ENCODE measurements at regions not wholly inside any gene's neighbourhood (a gene's known extent, or its start where the extent isn't known, plus 50 kb on each side); places are given as distances from the start of the nearest gene placed in this dataset.

GRCh38 chr9:78599926-78600325 lies 303.0 kb downstream of the PSAT1 start:
- Mint-ChIP-seq H3K4me1 (ENCODE audit: low read depth) (no peaks in the 10 kb centered on the region), H3K27me3 (peaks cover 3% of the 10 kb centered on the region), H3K9me3 (peaks cover under 1% of the 10 kb centered on the region), H3K36me3 (ENCODE audit: low read depth) (no peaks in the 10 kb centered on the region), H3K4me3 (no peak overlapping the region), H3K27ac (no peak overlapping the region)
- no peak for DNase-seq

GRCh38 chr9:78601957-78602565 lies 305.1 kb downstream of the PSAT1 start:
- H3K27me3 Mint-ChIP-seq: peaks cover 3% of the 10 kb centered on the region
- peaks cover 2% of the 10 kb centered on the region for H3K9me3 Mint-ChIP-seq
- no peak overlapping the region for H3K4me3 Mint-ChIP-seq
- H3K4me1 Mint-ChIP-seq (ENCODE audit: low read depth): no peaks in the 10 kb centered on the region
- H3K36me3 Mint-ChIP-seq (ENCODE audit: low read depth): no peaks in the 10 kb centered on the region
- no peak for DNase-seq
- H3K27ac Mint-ChIP-seq: no peak overlapping the region

- no peak for DNase-seq
- no peak overlapping the region for H3K4me3 Mint-ChIP-seq
- H3K4me1 Mint-ChIP-seq (ENCODE audit: low read depth): no peaks in the 10 kb centered on the region
- H3K27me3 Mint-ChIP-seq: no peaks in the 10 kb centered on the region
- no peak overlapping the region for H3K27ac Mint-ChIP-seq
- H3K36me3 Mint-ChIP-seq (ENCODE audit: low read depth): no peaks in the 10 kb centered on the region
- peaks cover 2% of the 10 kb centered on the region for H3K9me3 Mint-ChIP-seq
Observed at GRCh38 chr9:78605041-78606000, 308.4 kb downstream of the PSAT1 start.

DNA sequence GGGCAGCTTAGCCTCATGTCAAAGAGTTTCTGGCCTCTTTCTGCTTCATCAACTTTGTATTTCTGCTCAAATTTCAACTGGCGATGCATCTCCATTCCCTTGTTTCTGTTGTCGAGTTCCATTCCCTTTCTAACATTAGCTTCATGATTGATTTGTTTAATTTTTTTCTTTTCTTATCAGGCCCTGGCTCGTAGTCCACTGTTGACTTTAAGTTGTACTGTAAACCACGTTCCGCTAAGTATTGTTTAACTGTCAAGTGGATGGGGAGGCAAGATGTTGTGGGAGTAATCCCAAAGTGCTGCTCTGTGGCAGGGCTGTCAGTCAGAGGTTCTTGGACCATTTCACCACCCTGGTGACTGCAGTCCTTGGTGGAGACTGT lies 309.1 kb downstream of the PSAT1 start:
- H3K27ac Mint-ChIP-seq: no peak overlapping the region
- DNase-seq: no peak
- no peak overlapping the region for H3K4me3 Mint-ChIP-seq
- peaks cover 2% of the 10 kb centered on the region for H3K9me3 Mint-ChIP-seq
- H3K27me3 Mint-ChIP-seq: no peaks in the 10 kb centered on the region
- no peaks in the 10 kb centered on the region for H3K4me1 Mint-ChIP-seq (ENCODE audit: low read depth)
- H3K36me3 Mint-ChIP-seq (ENCODE audit: low read depth): no peaks in the 10 kb centered on the region

DNA sequence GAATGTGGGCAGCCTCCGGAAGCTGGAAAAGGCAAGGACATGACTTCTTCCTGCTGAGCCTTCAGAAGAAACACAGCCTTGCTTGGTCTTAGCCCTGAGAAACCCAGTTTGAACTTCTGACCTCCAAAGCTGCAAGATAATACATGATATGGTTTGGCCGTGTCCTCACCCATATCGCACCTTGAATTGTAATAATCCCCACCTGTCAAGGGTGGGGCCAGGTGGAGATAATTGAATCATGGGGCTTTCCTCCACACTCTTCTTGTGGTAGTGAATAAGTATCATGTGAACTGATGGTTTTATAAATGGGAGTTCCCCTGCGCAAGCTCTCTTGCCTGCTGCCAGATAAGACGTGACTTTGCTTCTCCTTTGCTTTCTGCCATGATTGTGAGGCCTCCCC lies 310.9 kb downstream of the PSAT1 start:
- Mint-ChIP-seq H3K4me3 (no peak overlapping the region), H3K27me3 (no peaks in the 10 kb centered on the region), H3K4me1 (ENCODE audit: low read depth) (no peaks in the 10 kb centered on the region), H3K36me3 (ENCODE audit: low read depth) (no peaks in the 10 kb centered on the region), H3K9me3 (peaks cover 2% of the 10 kb centered on the region), H3K27ac (no peak overlapping the region)
- DNase-seq: no peak

- no peak overlapping the region for H3K4me3 Mint-ChIP-seq
- no peaks in the 10 kb centered on the region for H3K27me3 Mint-ChIP-seq
- no peaks in the 10 kb centered on the region for H3K36me3 Mint-ChIP-seq (ENCODE audit: low read depth)
- DNase-seq: no peak
- H3K27ac Mint-ChIP-seq: no peak overlapping the region
- H3K9me3 Mint-ChIP-seq: peaks cover 2% of the 10 kb centered on the region
- H3K4me1 Mint-ChIP-seq (ENCODE audit: low read depth): no peaks in the 10 kb centered on the region
Observed at GRCh38 chr9:78609450-78609849, 312.5 kb downstream of the PSAT1 start.

GRCh38 chr9:78612091-78612490 lies 315.2 kb downstream of the PSAT1 start:
- Mint-ChIP-seq H3K36me3 (ENCODE audit: low read depth) (no peaks in the 10 kb centered on the region), H3K4me3 (no peak overlapping the region), H3K9me3 (no peaks in the 10 kb centered on the region), H3K27me3 (no peaks in the 10 kb centered on the region), H3K27ac (no peak overlapping the region), H3K4me1 (ENCODE audit: low read depth) (no peaks in the 10 kb centered on the region)
- DNase-seq: no peak

DNA sequence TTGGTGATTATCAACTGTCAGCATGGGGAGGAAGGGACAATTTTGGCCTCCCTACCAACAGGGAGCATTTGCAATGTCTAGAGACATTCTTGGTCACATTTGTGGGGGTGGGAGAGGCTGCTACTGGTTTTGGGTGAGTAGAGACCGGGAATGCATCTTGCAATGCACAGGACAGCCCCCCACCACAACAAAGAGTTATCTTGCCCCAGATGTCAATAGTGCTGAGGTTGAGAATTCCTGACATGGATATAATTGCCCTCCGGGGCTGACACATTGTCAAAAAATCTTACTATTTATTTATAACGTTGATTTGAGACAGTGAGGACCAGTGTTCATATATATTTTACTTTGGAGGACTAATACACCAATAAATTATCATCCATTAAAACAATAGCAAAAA lies 316.1 kb downstream of the PSAT1 start:
- no peaks in the 10 kb centered on the region for H3K36me3 Mint-ChIP-seq (ENCODE audit: low read depth)
- DNase-seq: no peak
- no peaks in the 10 kb centered on the region for H3K27me3 Mint-ChIP-seq
- H3K9me3 Mint-ChIP-seq: no peaks in the 10 kb centered on the region
- H3K4me1 Mint-ChIP-seq (ENCODE audit: low read depth): no peaks in the 10 kb centered on the region
- no peak overlapping the region for H3K4me3 Mint-ChIP-seq
- no peak overlapping the region for H3K27ac Mint-ChIP-seq

DNA sequence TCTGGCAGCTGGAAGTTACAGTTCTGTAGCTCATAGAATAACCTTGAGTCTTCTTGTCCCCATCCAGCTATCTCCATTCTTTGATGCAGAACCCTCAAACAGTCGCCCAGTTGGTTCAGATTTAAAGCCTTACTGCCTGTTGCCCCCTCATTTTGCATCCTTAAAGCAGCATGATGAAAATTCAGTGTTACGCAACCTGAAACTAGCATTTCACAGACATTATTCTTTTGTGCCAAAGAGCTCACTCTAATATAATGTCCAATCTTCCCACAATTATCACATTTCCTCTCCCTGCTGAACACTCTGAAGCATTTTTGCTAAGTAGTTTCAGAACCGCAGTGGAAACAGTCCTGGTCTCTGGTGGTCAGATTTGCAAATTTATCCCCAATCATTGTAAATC lies 318.0 kb downstream of the PSAT1 start:
- no peaks in the 10 kb centered on the region for H3K9me3 Mint-ChIP-seq
- DNase-seq: no peak
- H3K4me1 Mint-ChIP-seq (ENCODE audit: low read depth): no peaks in the 10 kb centered on the region
- H3K4me3 Mint-ChIP-seq: no peak overlapping the region
- no peaks in the 10 kb centered on the region for H3K27me3 Mint-ChIP-seq
- no peak overlapping the region for H3K27ac Mint-ChIP-seq
- no peaks in the 10 kb centered on the region for H3K36me3 Mint-ChIP-seq (ENCODE audit: low read depth)

GRCh38 chr9:78615372-78615771 lies 318.4 kb downstream of the PSAT1 start:
- Mint-ChIP-seq H3K4me3 (no peak overlapping the region), H3K4me1 (ENCODE audit: low read depth) (no peaks in the 10 kb centered on the region), H3K36me3 (ENCODE audit: low read depth) (no peaks in the 10 kb centered on the region), H3K9me3 (no peaks in the 10 kb centered on the region), H3K27me3 (no peaks in the 10 kb centered on the region), H3K27ac (no peak overlapping the region)
- DNase-seq: no peak

GRCh38 chr9:78618735-78619134 lies 321.8 kb downstream of the PSAT1 start:
- no peaks in the 10 kb centered on the region for H3K9me3 Mint-ChIP-seq
- H3K4me1 Mint-ChIP-seq (ENCODE audit: low read depth): no peaks in the 10 kb centered on the region
- H3K36me3 Mint-ChIP-seq (ENCODE audit: low read depth): no peaks in the 10 kb centered on the region
- H3K27me3 Mint-ChIP-seq: no peaks in the 10 kb centered on the region
- H3K4me3 Mint-ChIP-seq: no peak overlapping the region
- DNase-seq: no peak
- no peak overlapping the region for H3K27ac Mint-ChIP-seq

DNA sequence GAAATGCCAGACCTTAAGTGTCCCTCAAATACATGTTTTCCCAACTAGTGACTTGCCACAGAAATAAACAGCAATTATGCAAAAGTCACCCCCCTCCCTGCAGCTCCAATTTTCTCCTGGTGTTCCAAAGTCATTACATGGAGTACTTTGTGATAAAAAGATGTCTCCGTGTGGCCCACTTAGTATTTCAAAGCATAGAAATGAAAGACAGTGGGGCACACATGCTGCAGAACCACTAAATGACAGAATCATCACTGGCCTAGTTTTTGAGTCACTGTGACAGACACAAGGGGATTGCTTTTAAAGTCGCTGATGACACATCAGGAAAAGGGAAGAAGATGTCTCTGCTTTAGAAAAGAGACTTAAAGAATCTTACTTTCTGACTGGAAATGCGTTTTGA lies 323.4 kb downstream of the PSAT1 start:
- Mint-ChIP-seq H3K27ac (no peak overlapping the region), H3K4me3 (no peak overlapping the region), H3K27me3 (no peaks in the 10 kb centered on the region), H3K9me3 (no peaks in the 10 kb centered on the region), H3K4me1 (ENCODE audit: low read depth) (no peaks in the 10 kb centered on the region), H3K36me3 (ENCODE audit: low read depth) (no peaks in the 10 kb centered on the region)
- DNase-seq: no peak

- Mint-ChIP-seq H3K9me3 (no peaks in the 10 kb centered on the region), H3K27me3 (no peaks in the 10 kb centered on the region), H3K4me3 (no peak overlapping the region), H3K36me3 (ENCODE audit: low read depth) (no peaks in the 10 kb centered on the region), H3K27ac (no peak overlapping the region), H3K4me1 (ENCODE audit: low read depth) (no peaks in the 10 kb centered on the region)
- no peak for DNase-seq
Observed at GRCh38 chr9:78620764-78621163, 323.8 kb downstream of the PSAT1 start.

DNA sequence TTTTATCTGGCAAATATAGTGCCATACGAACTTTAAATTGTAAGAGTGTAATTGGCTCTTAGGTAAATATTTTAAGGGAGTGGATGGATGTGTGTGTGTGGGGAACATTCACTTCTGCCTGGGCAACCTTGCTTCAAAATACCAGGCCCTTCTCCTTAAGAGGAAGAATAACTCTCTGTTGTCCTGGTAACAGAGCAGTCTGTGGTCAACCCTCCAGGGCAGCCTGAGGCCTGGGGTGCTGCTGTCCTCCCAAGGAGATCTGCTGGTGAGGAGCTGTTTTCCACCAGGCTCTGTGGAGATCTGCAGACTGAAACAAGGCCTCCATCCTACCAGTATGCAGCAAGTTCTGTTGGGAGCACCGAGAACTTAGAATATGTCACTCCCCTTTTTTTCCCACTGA lies 325.2 kb downstream of the PSAT1 start:
- H3K4me1 Mint-ChIP-seq (ENCODE audit: low read depth): no peaks in the 10 kb centered on the region
- DNase-seq: no peak

DNA sequence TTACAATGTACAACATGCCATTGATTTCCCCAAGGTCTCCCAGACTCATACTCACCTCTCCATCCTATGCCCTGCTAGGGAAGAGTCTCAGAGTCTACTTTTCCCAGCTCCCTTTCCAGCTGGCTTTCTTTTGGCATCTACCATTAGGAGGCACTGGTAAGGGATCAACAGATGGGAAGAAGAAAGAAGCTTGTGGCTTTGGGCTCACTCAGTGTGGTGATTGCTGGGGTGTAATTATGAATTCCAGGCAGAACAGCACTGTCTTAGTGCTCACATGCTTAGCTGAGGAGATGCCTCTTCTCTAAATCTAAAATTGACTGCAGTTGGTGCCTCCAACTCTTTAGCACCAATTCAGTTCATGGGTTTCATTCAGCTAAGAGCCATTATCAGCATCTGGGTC lies 330.0 kb downstream of the PSAT1 start:
- H3K27me3 Mint-ChIP-seq: no peaks in the 10 kb centered on the region
- H3K4me1 Mint-ChIP-seq (ENCODE audit: low read depth): no peaks in the 10 kb centered on the region
- H3K36me3 Mint-ChIP-seq (ENCODE audit: low read depth): no peaks in the 10 kb centered on the region
- H3K4me3 Mint-ChIP-seq: no peak overlapping the region
- H3K9me3 Mint-ChIP-seq: no peaks in the 10 kb centered on the region
- H3K27ac Mint-ChIP-seq: no peak overlapping the region
- DNase-seq: no peak

More for the DNA sequence above, 325.2 kb downstream of the PSAT1 start:
- no peak overlapping the region for H3K27ac Mint-ChIP-seq
- H3K4me3 Mint-ChIP-seq: no peak overlapping the region
- no peaks in the 10 kb centered on the region for H3K27me3 Mint-ChIP-seq
- no peaks in the 10 kb centered on the region for H3K9me3 Mint-ChIP-seq
- H3K36me3 Mint-ChIP-seq (ENCODE audit: low read depth): no peaks in the 10 kb centered on the region
